ENCODE measurements at regions not wholly inside any gene's neighbourhood (a gene's known extent, or its start where the extent isn't known, plus 50 kb on each side); places are given as distances from the start of the nearest gene placed in this dataset.
A peak's percentile ranks its signal among the peaks of the same experiment; 100 is the strongest.

DNA sequence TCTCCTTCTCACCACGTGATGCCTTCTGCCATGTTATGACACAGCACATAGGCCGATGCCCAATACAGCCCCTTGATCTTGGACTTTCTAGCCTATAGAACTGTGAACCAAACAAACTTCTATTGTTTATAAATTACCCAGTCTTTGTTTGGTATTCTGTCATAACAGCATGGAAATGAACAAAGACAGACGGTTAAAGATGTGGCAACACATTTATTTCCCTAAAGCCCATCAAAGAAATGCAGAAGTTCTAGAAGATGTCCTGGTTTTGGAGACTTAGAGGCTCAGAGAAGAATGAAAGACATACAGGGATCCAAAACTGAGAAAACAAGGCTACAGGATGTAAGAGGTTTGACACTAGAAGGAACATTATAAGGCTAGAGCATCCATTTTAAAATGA, 600.8 kb upstream of the DAB2 start:
- H3K9me3 ChIP-seq (ENCODE audit: control insufficient read depth, insufficient read depth, low read depth, low read length) = no peaks in the 10 kb centered on the region
- H3K4me1 ChIP-seq (ENCODE audit: control insufficient read depth, extremely low read depth, insufficient read depth, low read length) = no peaks in the 10 kb centered on the region
- H3K9ac ChIP-seq (ENCODE audit: insufficient read depth, low read length) = no peak overlapping the region
- no peak overlapping the region for H2AFZ ChIP-seq (ENCODE audit: low read length)
- H3K27me3 ChIP-seq (ENCODE audit: control insufficient read depth, insufficient read depth, low read length) = no peaks in the 10 kb centered on the region
- no peak overlapping the region for H3K4me3 ChIP-seq (replicated peaks in 1 of 4; ENCODE audit: control extremely low read depth in 1 of 4, insufficient read depth in 1 of 4, low read depth in 3 of 4, low read length in 4 of 4)
- DNase-seq (ENCODE audit: low read depth in 2 of 2) = no peak
- H3K4me2 ChIP-seq (ENCODE audit: extremely low read depth, insufficient read depth, low read length) = no peak overlapping the region
- TF ChIP-seq, protein P1, sequence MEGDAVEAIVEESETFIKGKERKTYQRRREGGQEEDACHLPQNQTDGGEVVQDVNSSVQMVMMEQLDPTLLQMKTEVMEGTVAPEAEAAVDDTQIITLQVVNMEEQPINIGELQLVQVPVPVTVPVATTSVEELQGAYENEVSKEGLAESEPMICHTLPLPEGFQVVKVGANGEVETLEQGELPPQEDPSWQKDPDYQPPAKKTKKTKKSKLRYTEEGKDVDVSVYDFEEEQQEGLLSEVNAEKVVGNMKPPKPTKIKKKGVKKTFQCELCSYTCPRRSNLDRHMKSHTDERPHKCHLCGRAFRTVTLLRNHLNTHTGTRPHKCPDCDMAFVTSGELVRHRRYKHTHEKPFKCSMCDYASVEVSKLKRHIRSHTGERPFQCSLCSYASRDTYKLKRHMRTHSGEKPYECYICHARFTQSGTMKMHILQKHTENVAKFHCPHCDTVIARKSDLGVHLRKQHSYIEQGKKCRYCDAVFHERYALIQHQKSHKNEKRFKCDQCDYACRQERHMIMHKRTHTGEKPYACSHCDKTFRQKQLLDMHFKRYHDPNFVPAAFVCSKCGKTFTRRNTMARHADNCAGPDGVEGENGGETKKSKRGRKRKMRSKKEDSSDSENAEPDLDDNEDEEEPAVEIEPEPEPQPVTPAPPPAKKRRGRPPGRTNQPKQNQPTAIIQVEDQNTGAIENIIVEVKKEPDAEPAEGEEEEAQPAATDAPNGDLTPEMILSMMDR (conservative IDR thresholded peaks at IDR 0.05 in 1 of 2, IDR thresholded peaks at IDR 0.05 in 1 of 2; ENCODE audit: low read depth in 1 of 2, low read length in 2 of 2) = no peak
- H3K36me3 ChIP-seq (ENCODE audit: control insufficient read depth, insufficient read depth, low read length) = no peaks in the 10 kb centered on the region
- no peaks in the 10 kb centered on the region for H3K79me2 ChIP-seq (ENCODE audit: control insufficient read depth, insufficient read depth, low read length)
- no peaks in the 10 kb centered on the region for H4K20me1 ChIP-seq (ENCODE audit: control insufficient read depth, extremely low read depth, insufficient read depth, low read length)
- H3K27ac ChIP-seq (ENCODE audit: insufficient read depth, low read length) = no peak overlapping the region

DNA sequence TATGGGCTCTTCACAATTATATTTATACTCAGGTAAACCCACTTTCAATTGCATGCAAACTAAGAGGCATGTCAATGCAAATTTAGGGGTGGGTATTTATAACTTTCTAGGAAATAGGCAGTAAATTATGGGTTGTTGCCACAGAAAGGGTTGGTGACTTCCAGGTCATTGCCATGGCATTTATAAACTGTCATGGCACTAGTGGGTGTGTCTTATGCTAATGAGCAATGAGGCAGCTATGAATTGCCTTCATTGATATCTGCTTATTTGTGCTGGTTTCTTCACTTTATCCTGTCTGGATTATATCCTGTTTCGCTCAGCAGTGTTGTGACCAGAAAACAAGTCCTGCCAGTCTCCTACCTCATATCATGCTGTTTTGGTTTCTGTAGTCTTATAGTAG, 597.3 kb upstream of the DAB2 start:
- no peak for TF ChIP-seq EZH2 (IDR thresholded peaks at IDR 0.05; ENCODE audit: low read length, missing control alignments)
- TF ChIP-seq, protein P1 (conservative IDR thresholded peaks at IDR 0.05 in 1 of 2, IDR thresholded peaks at IDR 0.05 in 1 of 2; ENCODE audit: low read depth in 1 of 2, low read length in 2 of 2) = no peak
- H3K4me1 ChIP-seq (ENCODE audit: control insufficient read depth, extremely low read depth, insufficient read depth, low read length) = no peaks in the 10 kb centered on the region
- no peaks in the 10 kb centered on the region for H3K9me3 ChIP-seq (ENCODE audit: control insufficient read depth, insufficient read depth, low read depth, low read length)
- H3K27ac ChIP-seq (ENCODE audit: insufficient read depth, low read length) = no peak overlapping the region
- no peaks in the 10 kb centered on the region for H3K36me3 ChIP-seq (ENCODE audit: control insufficient read depth, insufficient read depth, low read length)
- H3K4me2 ChIP-seq (ENCODE audit: extremely low read depth, insufficient read depth, low read length) = no peak overlapping the region
- no peaks in the 10 kb centered on the region for H4K20me1 ChIP-seq (ENCODE audit: control insufficient read depth, extremely low read depth, insufficient read depth, low read length)
- DNase-seq (ENCODE audit: low read depth in 2 of 2) = no peak
- H3K79me2 ChIP-seq (ENCODE audit: control insufficient read depth, insufficient read depth, low read length) = no peaks in the 10 kb centered on the region
- H3K27me3 ChIP-seq (ENCODE audit: control insufficient read depth, insufficient read depth, low read length) = no peaks in the 10 kb centered on the region
- H3K9ac ChIP-seq (ENCODE audit: insufficient read depth, low read length) = no peak overlapping the region
- H3K4me3 ChIP-seq (replicated peaks in 1 of 4; ENCODE audit: control extremely low read depth in 1 of 4, insufficient read depth in 1 of 4, low read depth in 3 of 4, low read length in 4 of 4) = no peak overlapping the region
- H2AFZ ChIP-seq (ENCODE audit: low read length) = no peak overlapping the region

DNA sequence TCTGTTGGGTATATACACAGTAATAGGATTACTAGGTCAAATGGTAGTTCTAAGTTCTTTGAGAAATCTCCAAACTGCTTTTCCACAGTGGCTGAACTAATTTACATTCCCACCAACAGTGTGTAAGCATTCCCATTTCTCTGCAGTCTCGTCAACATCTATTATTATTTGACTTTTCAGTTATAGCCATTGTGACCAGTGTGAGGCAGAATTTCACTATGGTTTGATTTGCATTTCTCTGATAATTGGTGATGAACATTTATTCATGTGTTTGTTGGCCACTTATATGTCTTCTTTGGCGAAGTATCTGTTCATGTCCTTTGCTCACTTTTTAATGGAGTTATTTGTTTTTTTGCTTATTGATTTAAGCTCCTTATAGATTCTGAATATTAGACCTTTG, 596.2 kb upstream of the DAB2 start:
- Histone ChIP-seq H2AFZ (ENCODE audit: low read length) (no peak overlapping the region), H3K36me3 (ENCODE audit: control insufficient read depth, insufficient read depth, low read length) (no peaks in the 10 kb centered on the region), H3K4me2 (ENCODE audit: extremely low read depth, insufficient read depth, low read length) (no peak overlapping the region), H3K4me3 (replicated peaks in 1 of 4; ENCODE audit: control extremely low read depth in 1 of 4, insufficient read depth in 1 of 4, low read depth in 3 of 4, low read length in 4 of 4) (no peak overlapping the region), H3K4me1 (ENCODE audit: control insufficient read depth, extremely low read depth, insufficient read depth, low read length) (no peaks in the 10 kb centered on the region), H3K9me3 (ENCODE audit: control insufficient read depth, insufficient read depth, low read depth, low read length) (no peaks in the 10 kb centered on the region), H3K79me2 (ENCODE audit: control insufficient read depth, insufficient read depth, low read length) (no peaks in the 10 kb centered on the region), H3K27me3 (ENCODE audit: control insufficient read depth, insufficient read depth, low read length) (no peaks in the 10 kb centered on the region), H3K9ac (ENCODE audit: insufficient read depth, low read length) (no peak overlapping the region), H3K27ac (ENCODE audit: insufficient read depth, low read length) (no peak overlapping the region), H4K20me1 (ENCODE audit: control insufficient read depth, extremely low read depth, insufficient read depth, low read length) (no peaks in the 10 kb centered on the region)
- TF ChIP-seq EZH2 (IDR thresholded peaks at IDR 0.05; ENCODE audit: low read length, missing control alignments) = no peak
- TF ChIP-seq, protein P1 (conservative IDR thresholded peaks at IDR 0.05 in 1 of 2, IDR thresholded peaks at IDR 0.05 in 1 of 2; ENCODE audit: low read depth in 1 of 2, low read length in 2 of 2) = no peak
- DNase-seq (ENCODE audit: low read depth in 2 of 2) = peak in 1 of 2 donors; percentile 19

Data from fibroblast of lung (primary cell).